GM18870 (cell line): ENCODE measurements at regions not wholly inside any gene's neighbourhood (a gene's known extent, or its start where the extent isn't known, plus 50 kb on each side); places are given as distances from the start of the nearest gene placed in this dataset.
"Not testable (repeated sequence)": the region's sequence is repeated elsewhere in the genome, so short reads cannot be mapped to it uniquely, and the experiment has no call there.

ENCODE experiments used
- ATAC-seq: cut with Tn5 transposase; IDR thresholded peaks from one replicate; pipeline ENCODE4 v1.9.1; 2021; ENCODE audit warnings: moderate library complexity; ENCODE audit not compliant: unreplicated experiment

DNA sequence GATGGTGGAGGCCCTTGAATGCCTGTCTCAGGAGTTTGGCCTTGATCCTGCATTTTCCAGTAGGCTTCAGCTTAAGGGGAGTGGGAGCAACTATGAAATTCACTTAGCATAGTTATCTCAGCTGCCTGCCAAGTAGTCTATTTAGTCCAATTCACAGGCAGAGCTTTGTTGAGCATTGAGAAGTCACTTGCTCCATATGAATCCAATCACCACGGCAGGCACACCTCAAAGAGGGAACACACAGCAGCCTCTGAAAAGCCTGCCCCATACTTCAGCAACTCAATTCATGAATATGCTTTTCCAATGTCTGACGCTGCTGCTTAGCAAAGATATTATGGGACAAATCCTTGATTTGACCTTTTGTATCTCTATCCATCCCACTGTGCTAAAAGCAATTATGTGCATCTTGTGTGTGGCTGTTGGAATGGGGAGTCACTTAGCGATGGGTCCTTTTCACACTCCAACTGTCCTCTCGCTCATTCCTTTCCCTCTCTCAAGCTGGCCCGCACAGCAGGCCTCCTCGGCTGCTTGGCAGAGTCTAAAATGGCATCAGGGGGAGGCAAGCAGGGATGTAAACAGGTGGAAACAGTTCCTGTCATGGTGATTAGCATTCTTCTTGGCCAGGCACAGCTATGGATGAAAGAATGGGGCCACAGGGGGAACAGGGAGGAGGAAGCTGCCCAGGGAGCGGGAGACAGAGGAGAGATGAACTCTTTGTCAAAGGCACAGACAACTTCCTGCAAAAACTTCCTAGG lies 56.0 kb upstream of the LRPPRC start:
- ATAC-seq = no peak

DNA sequence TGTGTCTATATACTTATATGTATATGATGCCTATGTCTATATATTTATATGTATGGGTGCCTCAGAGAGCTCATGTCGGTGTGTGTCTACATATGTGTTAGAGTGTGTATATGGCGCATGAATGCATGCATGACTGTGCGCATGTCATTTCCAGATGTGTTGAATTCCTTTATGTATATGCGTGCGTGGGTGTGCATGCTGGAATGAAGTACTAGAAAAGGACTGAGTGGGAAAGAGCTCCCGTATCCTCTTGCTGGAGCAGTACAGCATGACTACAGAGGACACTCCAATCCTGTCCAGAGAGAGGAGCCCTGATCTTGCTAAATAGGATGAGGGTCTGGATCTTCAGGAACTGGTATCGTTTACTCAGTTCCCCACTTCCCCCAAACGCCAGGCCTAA lies 56.8 kb upstream of the LRPPRC start:
- no peak for ATAC-seq

DNA sequence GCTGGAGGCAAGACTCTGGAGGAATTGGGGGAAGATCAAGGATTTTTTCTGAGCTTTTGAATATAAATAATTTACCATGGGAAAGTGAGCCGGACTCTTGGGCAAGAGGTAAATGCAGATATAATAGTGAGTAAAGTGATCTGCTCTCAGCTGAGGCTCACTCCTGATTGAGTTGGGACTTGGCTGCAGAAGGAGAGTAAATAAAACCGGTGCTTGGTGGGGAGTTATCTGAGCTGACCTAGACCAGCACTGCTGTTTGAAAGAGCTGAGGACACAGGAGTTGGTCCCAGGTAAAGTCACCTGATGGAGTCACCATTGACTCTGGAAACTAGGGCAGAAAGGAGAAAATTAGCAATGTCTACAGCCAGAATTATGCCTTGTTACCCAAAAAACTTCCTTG lies 57.3 kb upstream of the LRPPRC start:
- ATAC-seq = no peak

DNA sequence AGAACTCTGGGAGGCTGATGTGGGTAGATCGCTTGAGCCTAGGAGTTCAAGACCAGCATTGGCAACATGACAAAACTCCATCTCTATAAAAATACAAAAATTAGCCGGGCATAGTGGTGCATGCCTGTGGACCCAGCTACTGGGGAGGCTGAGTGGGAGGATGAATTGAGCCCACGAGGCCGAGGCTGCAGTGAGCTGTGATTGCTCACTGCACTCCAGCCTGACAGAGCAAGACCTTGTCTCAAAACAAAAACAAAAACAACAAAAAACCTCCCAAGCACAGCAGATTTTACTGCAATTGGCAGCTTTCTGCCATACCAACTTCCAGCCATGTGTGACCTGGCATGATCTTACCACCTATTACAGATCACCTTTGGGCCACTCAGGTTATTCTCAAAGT lies 57.7 kb upstream of the LRPPRC start:
- ATAC-seq = no peak

- ATAC-seq = no peak
Observed at GRCh38 chr2:44055229-44055628, 59.4 kb upstream of the LRPPRC start.

DNA sequence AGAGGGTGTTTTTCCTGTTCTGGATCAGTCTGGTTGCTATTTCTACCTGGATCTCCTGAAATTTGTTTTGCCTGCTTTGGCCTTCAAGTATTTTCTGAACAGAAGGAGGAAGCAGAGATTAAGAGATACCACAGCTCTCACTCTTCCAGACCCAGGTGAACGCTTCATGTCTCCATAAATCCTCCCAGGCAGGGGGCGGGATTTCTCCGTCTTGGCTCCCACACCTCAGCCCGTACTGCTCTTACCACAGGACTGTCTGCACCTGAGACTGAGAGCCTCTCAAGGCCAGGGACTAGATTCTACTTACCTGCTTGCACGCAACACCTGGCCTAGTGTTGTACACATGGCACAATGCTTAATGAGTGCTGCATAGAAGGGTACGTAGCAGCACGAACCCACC lies 59.9 kb upstream of the LRPPRC start:
- ATAC-seq = no peak

DNA sequence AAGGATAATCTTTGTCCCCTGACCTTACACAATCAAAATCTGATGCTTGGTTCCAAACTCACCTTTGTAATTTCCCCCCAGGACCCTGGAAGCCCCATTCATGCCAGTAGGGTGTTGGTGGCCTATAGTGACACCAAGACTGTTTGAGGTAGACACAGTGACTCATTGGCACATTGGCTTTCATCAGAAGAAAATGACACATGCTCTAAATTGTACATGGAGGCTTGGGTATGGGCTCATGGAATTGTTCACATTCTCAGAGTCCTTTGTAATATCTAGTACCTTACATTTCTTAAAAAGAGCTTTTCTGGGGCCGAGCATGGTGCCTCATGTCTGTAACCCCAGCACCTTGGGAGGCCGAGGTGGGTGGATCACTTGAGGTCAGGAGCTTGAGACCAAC lies 61.2 kb upstream of the LRPPRC start:
- ATAC-seq = no peak

- not testable (repeated sequence) for ATAC-seq
Observed at GRCh38 chr2:44060286-44060685, 64.5 kb upstream of the LRPPRC start.

- ATAC-seq = no peak
Observed at GRCh38 chr2:44060990-44061389, 65.2 kb upstream of the LRPPRC start.

- ATAC-seq = no peak
Observed at GRCh38 chr2:44061469-44061868, 65.7 kb upstream of the LRPPRC start.

DNA sequence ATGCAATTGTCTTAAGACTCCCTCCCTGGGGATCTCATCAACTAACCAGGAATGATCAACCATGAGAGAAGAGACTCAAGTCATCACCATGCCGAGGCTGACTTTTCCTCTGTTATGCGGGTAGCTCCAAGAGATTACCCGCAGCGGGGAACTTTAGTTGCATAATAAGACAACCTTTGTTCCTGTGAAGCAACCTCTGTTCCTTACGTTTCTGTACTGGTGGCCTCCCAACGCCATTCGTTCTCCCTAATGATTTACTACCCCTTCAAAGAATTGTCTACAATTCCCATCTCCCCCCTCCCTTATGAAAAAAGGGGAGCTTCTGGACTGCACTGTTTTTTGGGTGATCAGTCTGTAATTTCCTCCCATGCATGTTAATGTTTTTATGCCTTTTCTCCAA lies 66.1 kb upstream of the LRPPRC start:
- ATAC-seq = no peak

DNA sequence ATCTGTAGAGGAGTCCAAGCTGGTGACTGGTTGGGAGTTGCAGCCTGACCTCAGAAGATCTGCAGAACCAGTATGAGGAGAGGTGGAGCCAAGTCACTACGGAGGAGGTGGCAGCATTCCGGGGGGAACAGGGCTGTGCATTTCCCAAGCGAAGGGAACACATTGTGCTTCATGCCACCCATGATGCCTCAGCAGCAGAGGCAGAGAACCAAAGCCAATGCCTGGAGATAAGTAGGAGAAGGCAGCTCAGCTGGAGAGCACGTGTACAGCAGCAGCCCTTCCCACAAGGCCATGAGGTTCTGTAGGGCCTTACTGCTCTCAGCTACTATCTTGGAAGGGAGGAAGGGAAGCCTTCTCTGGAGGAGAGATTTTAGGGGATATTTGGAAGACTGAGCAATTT lies 67.2 kb upstream of the LRPPRC start:
- ATAC-seq = no peak

GRCh38 chr2:44064281-44064680 lies 68.5 kb upstream of the LRPPRC start:
- ATAC-seq = not testable (repeated sequence)

DNA sequence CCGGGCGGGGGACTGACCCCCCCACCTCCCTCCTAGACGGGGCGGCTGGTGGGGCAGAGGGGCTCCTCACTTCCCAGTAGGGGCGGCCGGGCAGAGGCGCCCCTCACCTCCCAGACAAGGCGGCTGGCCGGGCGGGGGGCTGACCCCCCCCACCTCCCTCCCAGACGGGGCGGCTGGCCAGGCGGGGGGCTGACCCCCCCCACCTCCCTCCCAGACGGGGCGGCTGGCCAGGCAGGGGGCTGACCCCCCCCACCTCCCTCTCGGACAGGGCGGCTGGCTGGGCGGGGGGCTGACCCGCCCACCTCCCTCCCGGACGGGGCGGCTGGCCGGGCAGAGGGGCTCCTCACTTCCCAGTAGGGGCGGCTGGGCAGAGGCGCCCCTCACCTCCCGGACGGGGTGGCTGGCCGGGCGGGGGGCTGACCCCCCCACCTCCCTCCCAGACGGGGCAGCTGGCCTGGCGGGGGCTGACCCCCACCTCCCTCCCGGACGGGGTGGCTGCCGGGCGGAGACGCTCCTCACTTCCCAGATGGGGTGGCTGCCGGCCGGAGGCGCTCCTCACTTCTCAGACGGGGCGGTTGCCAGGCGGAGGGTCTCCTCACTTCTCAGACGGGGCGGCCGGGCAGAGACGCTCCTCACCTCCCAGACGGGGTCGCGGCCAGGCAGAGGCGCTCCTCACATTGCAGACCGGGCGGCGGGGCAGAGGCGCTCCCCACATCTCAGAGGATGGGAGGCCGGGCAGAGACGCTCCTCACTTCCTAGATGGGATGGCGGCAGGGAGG lies 71.4 kb upstream of the LRPPRC start:
- ATAC-seq = not testable (repeated sequence)

- not testable (repeated sequence) for ATAC-seq
Observed at GRCh38 chr2:44067791-44068181, 72.0 kb upstream of the LRPPRC start.

- ATAC-seq = no peak
Observed at GRCh38 chr2:44071454-44072046, 75.8 kb upstream of the LRPPRC start.

- ATAC-seq = not testable (repeated sequence)
Observed at GRCh38 chr2:44073667-44074066, 77.9 kb upstream of the LRPPRC start.

DNA sequence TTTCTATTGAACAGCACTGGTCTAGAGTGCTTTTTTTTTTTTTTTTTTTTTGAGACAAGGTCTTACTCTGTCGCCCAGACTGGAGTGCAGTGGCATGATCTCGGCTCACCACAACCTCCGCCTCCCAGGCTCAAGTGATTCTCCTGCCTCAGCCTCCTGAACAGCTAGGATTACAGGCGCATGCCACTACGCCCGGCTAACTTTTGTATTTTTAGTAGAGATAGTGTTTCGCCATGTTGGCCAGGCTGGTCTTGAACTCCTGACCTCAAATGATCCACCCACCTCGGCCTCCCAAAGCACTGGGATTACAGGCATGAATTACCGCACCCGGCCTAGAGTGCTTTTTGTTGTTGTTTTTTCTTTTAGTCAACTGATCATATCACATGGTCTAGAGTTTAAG lies 79.0 kb upstream of the LRPPRC start:
- not testable (repeated sequence) for ATAC-seq

GRCh38 chr2:44075541-44075940 lies 79.8 kb upstream of the LRPPRC start:
- no peak for ATAC-seq

DNA sequence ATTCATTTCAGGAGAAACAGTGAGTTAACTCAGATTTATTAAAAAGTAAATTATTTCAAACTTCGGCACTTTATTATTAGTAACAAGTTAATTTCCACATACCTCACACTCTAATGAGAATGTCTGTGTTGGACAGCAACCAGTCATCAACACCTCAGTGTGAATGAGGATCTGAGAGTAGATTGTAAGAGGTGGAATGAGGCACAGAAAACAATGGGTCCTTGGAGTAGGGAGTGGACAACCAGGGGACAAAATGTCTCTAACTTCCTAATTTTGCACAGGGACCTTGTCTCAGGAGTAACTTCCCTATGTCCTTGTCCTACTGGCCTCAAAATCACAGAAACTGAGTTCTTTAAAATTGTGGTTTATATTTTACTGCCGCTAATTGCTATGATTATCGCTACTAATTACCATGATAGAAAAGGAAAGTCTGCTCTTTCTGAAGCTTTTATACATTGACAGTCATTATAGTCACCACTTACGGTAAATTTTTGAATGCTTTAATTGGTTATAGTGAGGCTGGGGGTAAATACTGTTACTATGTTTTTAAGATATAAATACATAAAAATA lies 82.2 kb upstream of the LRPPRC start:
- no peak for ATAC-seq

GRCh38 chr2:44079686-44080085 lies 83.9 kb upstream of the LRPPRC start:
- no peak for ATAC-seq

DNA sequence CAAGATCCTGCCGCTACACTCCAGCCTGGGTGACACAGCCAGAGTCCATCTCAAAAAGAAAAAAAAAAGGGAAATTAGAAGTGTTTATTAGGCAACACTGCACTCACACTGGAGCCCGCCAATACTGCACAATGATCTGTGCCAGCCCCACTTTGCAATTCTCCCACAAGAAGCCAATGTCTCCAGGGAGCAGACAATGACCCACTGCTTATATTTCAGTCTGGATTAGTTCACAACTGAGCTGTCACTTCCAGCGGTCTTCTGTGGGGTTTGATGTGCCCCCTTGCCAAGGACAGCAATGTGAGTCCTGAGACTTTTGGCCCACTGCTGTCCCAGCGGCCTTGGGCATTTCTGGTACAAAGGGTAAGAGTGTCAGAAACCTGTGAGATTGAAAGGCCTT lies 85.6 kb upstream of the PPM1B start:
- ATAC-seq = no peak
